Mesenchymal stem cell (in vitro differentiated cells and primary cell): ENCODE measurements at regions not wholly inside any gene's neighbourhood (a gene's known extent, or its start where the extent isn't known, plus 50 kb on each side); places are given as distances from the start of the nearest gene placed in this dataset.

Experiments used
- DNase-seq: peaks from one replicate; pipeline ENCODE4 v3.0.0-alpha.2; 2013
- H2AFZ ChIP-seq: one replicate; pipeline ENCODE4 v1.6.1; 2013; ENCODE audit warnings: low read depth, mild to moderate bottlenecking, control low read depth, inconsistent platforms, low read length, moderate library complexity
- H2AK5ac ChIP-seq: 2 replicates; pipeline ENCODE4 v1.6.1; 2013; ENCODE audit warnings: low read length, moderate library complexity, mild to moderate bottlenecking, inconsistent platforms; ENCODE audit not compliant: severe bottlenecking
- H2BK120ac ChIP-seq: one replicate; pipeline ENCODE4 v1.6.1; 2013; ENCODE audit warnings: low read depth, mild to moderate bottlenecking, inconsistent platforms, low read length, moderate library complexity
- H2BK12ac ChIP-seq, 2 experiments: one replicate each; pipeline ENCODE4 v1.6.1; 2013; ENCODE audit warnings: inconsistent platforms in 2 of 2, low read length in 2 of 2, mild to moderate bottlenecking in 2 of 2, moderate library complexity in 2 of 2, control low read depth in 1 of 2
- H2BK15ac ChIP-seq: one replicate; pipeline ENCODE4 v1.6.1; 2013; ENCODE audit warnings: mild to moderate bottlenecking, low read depth, inconsistent platforms; ENCODE audit not compliant: poor library complexity, severe bottlenecking
- H2BK5ac ChIP-seq: 2 replicates; pipeline ENCODE4 v1.6.1; 2013; ENCODE audit warnings: low read depth, mild to moderate bottlenecking, low read length, control low read depth, inconsistent platforms; ENCODE audit not compliant: poor library complexity, severe bottlenecking
- H3K14ac ChIP-seq, 2 experiments: one replicate each; pipeline ENCODE4 v1.6.1; 2013; ENCODE audit warnings: inconsistent platforms in 2 of 2, low read length in 2 of 2, control low read depth in 1 of 2, mild to moderate bottlenecking in 1 of 2, moderate library complexity in 1 of 2
- H3K18ac ChIP-seq, 2 experiments: one replicate each; pipeline ENCODE4 v1.6.1; 2013; ENCODE audit warnings: inconsistent platforms in 2 of 2, low read length in 2 of 2, control low read depth in 1 of 2, low read depth in 1 of 2, mild to moderate bottlenecking in 1 of 2
- H3K23ac ChIP-seq, 2 experiments: one replicate each; pipeline ENCODE4 v1.6.1; 2013; ENCODE audit warnings: inconsistent platforms in 2 of 2, low read length in 2 of 2, mild to moderate bottlenecking in 2 of 2, moderate library complexity in 2 of 2, control low read depth in 1 of 2
- H3K27ac ChIP-seq: 2 replicates; pipeline ENCODE4 v1.5.1; 2013; ENCODE audit warnings: mild to moderate bottlenecking, moderate library complexity, low read length, control low read depth, inconsistent platforms; ENCODE audit not compliant: poor library complexity, severe bottlenecking
- H3K27me3 ChIP-seq, 2 experiments: 2 replicates each; pipeline versions ENCODE4 v1.6.1 to v1.7.0; 2013; ENCODE audit warnings: low read length in 2 of 2, mild to moderate bottlenecking in 2 of 2, moderate library complexity in 2 of 2, control low read depth in 1 of 2, inconsistent platforms in 1 of 2; ENCODE audit not compliant: control insufficient read depth in 1 of 2, insufficient read depth in 1 of 2
- H3K36me3 ChIP-seq, 2 experiments: 2 replicates each; pipeline versions ENCODE4 v1.6.1 to v1.7.0; 2013; ENCODE audit warnings: low read length in 2 of 2, control low read depth in 1 of 2, inconsistent platforms in 1 of 2, low read depth in 1 of 2, mild to moderate bottlenecking in 1 of 2; ENCODE audit not compliant: insufficient read depth in 2 of 2, control insufficient read depth in 1 of 2
- H3K4ac ChIP-seq, 2 experiments: one replicate each; pipeline ENCODE4 v1.6.1; 2013; ENCODE audit warnings: inconsistent platforms in 2 of 2, low read length in 2 of 2, mild to moderate bottlenecking in 2 of 2, moderate library complexity in 2 of 2, control low read depth in 1 of 2, low read depth in 1 of 2
- H3K4me1 ChIP-seq: 2 replicates; pipeline ENCODE4 v1.6.1; 2013; ENCODE audit warnings: low read depth, low read length, control low read depth; ENCODE audit not compliant: control insufficient read depth, insufficient read depth
- H3K4me2 ChIP-seq: 2 replicates; pipeline ENCODE4 v1.6.1; 2013; ENCODE audit warnings: low read length, mild to moderate bottlenecking, inconsistent platforms; ENCODE audit not compliant: poor library complexity, severe bottlenecking
- H3K4me3 ChIP-seq, 2 experiments: 2 replicates each; pipeline versions ENCODE4 v1.5.1 to v1.7.0; 2013; ENCODE audit warnings: low read length in 2 of 2, mild to moderate bottlenecking in 2 of 2, control low read depth in 1 of 2, low read depth in 1 of 2; ENCODE audit not compliant: insufficient read depth in 1 of 2
- H3K79me1 ChIP-seq: replicated peaks from 2 replicates; pipeline ENCODE4 v1.6.1; 2013; ENCODE audit warnings: mild to moderate bottlenecking, control low read depth, low read length, inconsistent platforms; ENCODE audit not compliant: poor library complexity, severe bottlenecking
- H3K9ac ChIP-seq: 2 replicates; pipeline ENCODE4 v1.7.0; 2013; ENCODE audit warnings: mild to moderate bottlenecking, low read length, moderate library complexity
- H3K9me3 ChIP-seq: 2 replicates; pipeline ENCODE4 v1.7.0; 2013; ENCODE audit warnings: mild to moderate bottlenecking, low read length; ENCODE audit not compliant: control insufficient read depth
- H4K8ac ChIP-seq: one replicate; pipeline ENCODE4 v1.6.1; 2013; ENCODE audit warnings: inconsistent platforms, mild to moderate bottlenecking, low read length, moderate library complexity
- H4K91ac ChIP-seq: one replicate; pipeline ENCODE4 v1.6.1; 2013; ENCODE audit warnings: mild to moderate bottlenecking, low read length, inconsistent platforms
- WGBS: methylation state at CpG from one replicate; pipeline ENCODE4 v1.1.7; 2013; ENCODE audit warnings: mixed read lengths; 5-methylcytosine and 5-hydroxymethylcytosine counted together

- Histone ChIP-seq H3K9me3 (peaks cover 6% of the 10 kb centered on the region), H3K18ac (peak overlapping the region; percentile 57 to 68), H2BK120ac (no peak overlapping the region), H2BK15ac (no peak overlapping the region), H3K4me3 (no peak overlapping the region), H4K8ac (no peak overlapping the region), H2AFZ (no peak overlapping the region), H3K23ac (no peak overlapping the region), H3K9ac (no peak overlapping the region), H3K79me1 (no peaks in the 10 kb centered on the region), H3K36me3 (peaks cover 0 to 10% of the 10 kb centered on the region in 2 experiments), H3K14ac (no peak overlapping the region), H2AK5ac (no peak overlapping the region), H3K4ac (peak overlapping the region in 1 of 2 experiments; percentile 59), H3K4me1 (peaks cover 2% of the 10 kb centered on the region), H2BK12ac (peak overlapping the region; percentile 91 to 94), H4K91ac (peak overlapping the region; percentile 52), H3K27me3 (no peaks in the 10 kb centered on the region), H2BK5ac (no peak overlapping the region), H3K4me2 (no peak overlapping the region), H3K27ac (no peak overlapping the region)
- peak; percentile 63 for DNase-seq
- WGBS: 74% methylated on average over 2 of the region's 2 CpGs
These were observed 160.1 kb upstream of the SPRY4 start for GRCh38 chr5:142484821-142485387.

GRCh38 chr5:142482207-142482606 lies 157.4 kb upstream of the SPRY4 start:
- Histone ChIP-seq H3K4me1 (peaks cover 2% of the 10 kb centered on the region), H3K27ac (no peak overlapping the region), H2BK120ac (no peak overlapping the region), H2AFZ (no peak overlapping the region), H3K4me2 (no peak overlapping the region), H2BK12ac (no peak overlapping the region), H3K4me3 (no peak overlapping the region), H3K9me3 (peaks cover 15% of the 10 kb centered on the region), H3K36me3 (peaks cover 3 to 25% of the 10 kb centered on the region in 2 experiments), H3K9ac (no peak overlapping the region), H2BK5ac (no peak overlapping the region), H3K18ac (no peak overlapping the region), H3K23ac (no peak overlapping the region), H3K14ac (no peak overlapping the region), H3K79me1 (no peaks in the 10 kb centered on the region), H3K4ac (no peak overlapping the region), H2BK15ac (no peak overlapping the region), H4K8ac (no peak overlapping the region), H2AK5ac (no peak overlapping the region), H3K27me3 (no peaks in the 10 kb centered on the region), H4K91ac (no peak overlapping the region)
- DNase-seq: no peak
- no CpG with 5 or more reads among the region's 2 CpGs for WGBS

DNA sequence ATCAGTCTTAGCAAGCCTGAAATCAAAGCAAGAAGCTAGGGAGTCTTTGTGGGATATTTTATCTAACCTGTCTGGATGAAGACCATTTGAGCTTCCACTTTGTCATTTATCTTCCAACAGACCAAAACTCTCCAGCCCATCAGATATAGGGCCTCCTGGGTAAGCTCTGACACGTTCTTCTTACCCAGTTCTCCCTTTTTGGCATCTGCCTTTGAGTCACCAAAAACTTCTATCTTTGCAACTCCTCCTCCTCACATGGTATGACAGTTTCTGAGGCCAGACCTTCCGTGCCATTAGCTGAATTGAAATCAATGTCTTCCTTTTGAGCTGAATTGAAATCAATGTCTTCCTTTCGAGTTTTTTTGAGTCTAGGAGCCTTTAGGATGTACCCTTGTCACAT lies 156.6 kb upstream of the SPRY4 start:
- no peak overlapping the region for H4K8ac ChIP-seq
- H3K4me2 ChIP-seq: no peak overlapping the region
- H2BK15ac ChIP-seq: no peak overlapping the region
- peaks cover 3 to 31% of the 10 kb centered on the region in 2 experiments for H3K36me3 ChIP-seq
- no peak overlapping the region for H2AFZ ChIP-seq
- no peak overlapping the region for H2AK5ac ChIP-seq
- peaks cover 2% of the 10 kb centered on the region for H3K4me1 ChIP-seq
- H2BK5ac ChIP-seq: no peak overlapping the region
- no peak overlapping the region for H3K27ac ChIP-seq
- 87% methylated on average over 3 of the region's 3 CpGs for WGBS
- H2BK120ac ChIP-seq: no peak overlapping the region
- H3K9ac ChIP-seq: no peak overlapping the region
- H2BK12ac ChIP-seq: no peak overlapping the region
- no peak overlapping the region for H3K4ac ChIP-seq
- H3K18ac ChIP-seq: no peak overlapping the region
- no peak overlapping the region for H3K4me3 ChIP-seq
- no peak for DNase-seq
- H3K27me3 ChIP-seq: no peaks in the 10 kb centered on the region
- H3K23ac ChIP-seq: no peak overlapping the region
- peaks cover 15% of the 10 kb centered on the region for H3K9me3 ChIP-seq
- no peaks in the 10 kb centered on the region for H3K79me1 ChIP-seq
- H4K91ac ChIP-seq: no peak overlapping the region
- no peak overlapping the region for H3K14ac ChIP-seq

GRCh38 chr5:142479854-142480519 lies 155.2 kb upstream of the SPRY4 start:
- no peak overlapping the region for H3K14ac ChIP-seq
- H2BK12ac ChIP-seq: no peak overlapping the region
- no peak overlapping the region for H2BK5ac ChIP-seq
- no peaks in the 10 kb centered on the region for H3K79me1 ChIP-seq
- no peak overlapping the region for H3K23ac ChIP-seq
- no peak overlapping the region for H2AFZ ChIP-seq
- DNase-seq: no peak
- peaks cover 3 to 30% of the 10 kb centered on the region in 2 experiments for H3K36me3 ChIP-seq
- H3K4me3 ChIP-seq: no peak overlapping the region
- H3K27me3 ChIP-seq: no peaks in the 10 kb centered on the region
- no peak overlapping the region for H2BK120ac ChIP-seq
- no peak overlapping the region for H3K4me2 ChIP-seq
- H3K9ac ChIP-seq: no peak overlapping the region
- peaks cover 2% of the 10 kb centered on the region for H3K4me1 ChIP-seq
- H4K8ac ChIP-seq: no peak overlapping the region
- no peak overlapping the region for H4K91ac ChIP-seq
- no peak overlapping the region for H3K4ac ChIP-seq
- 86% methylated on average over 3 of the region's 3 CpGs for WGBS
- H3K27ac ChIP-seq: no peak overlapping the region
- no peak overlapping the region for H2AK5ac ChIP-seq
- no peak overlapping the region for H2BK15ac ChIP-seq
- peaks cover 10% of the 10 kb centered on the region for H3K9me3 ChIP-seq
- H3K18ac ChIP-seq: peak overlapping the region in 1 of 2 experiments; percentile 23
